Thyroid gland (tissue), 4 donors: ENCODE measurements at regions not wholly inside any gene's neighbourhood (a gene's known extent, or its start where the extent isn't known, plus 50 kb on each side); places are given as distances from the start of the nearest gene placed in this dataset.
A peak's percentile ranks its signal among the peaks of the same experiment; 100 is the strongest.

Source experiments
- DNase-seq, 2 donors: peaks; one replicate each; pipeline ENCODE4 v3.0.0-alpha.2; 2019
- H3K27ac ChIP-seq, 3 donors: fragments of 200-600 bp; sonication (generic); 1 replicate in 2 of 3; 2 replicates in 1 of 3; pipeline ENCODE4 v1.5.1; 2016 to 2019; ENCODE audit warnings: mild to moderate bottlenecking in 1 of 3, moderate library complexity in 1 of 3
- H3K27me3 ChIP-seq: fragments of 200-600 bp; sonication (generic); one replicate; pipeline ENCODE4 v1.5.1; 2019
- H3K36me3 ChIP-seq, 2 donors: fragments of 200-600 bp; sonication (generic); one replicate each; pipeline ENCODE4 v1.5.1; 2016 to 2019
- H3K4me1 ChIP-seq, 2 donors: fragments of 200-600 bp; sonication (generic); one replicate each; pipeline ENCODE4 v1.5.1; 2017 to 2019
- H3K4me3 ChIP-seq, 3 donors: fragments of 200-600 bp; sonication (generic); replicated peaks in 1 of 3; 1 replicate in 2 of 3; 2 replicates in 1 of 3; pipeline ENCODE4 v1.5.1; 2016; ENCODE audit warnings: mild to moderate bottlenecking in 1 of 3
- H3K9me3 ChIP-seq: fragments of 200-600 bp; sonication (generic); one replicate; pipeline ENCODE4 v1.5.1; 2017
- CTCF ChIP-seq, 6 experiments: fragments of 200-600 bp in 3 of 6; fragments of 450-650 bp in 3 of 6; sonication (generic) in 3 of 6; IDR thresholded peaks; one replicate each; pipeline ENCODE4 v1.5.1; 2016 to 2019; ENCODE audit warnings: antibody characterized with exemption in 6 of 6, mild to moderate bottlenecking in 2 of 6, inconsistent platforms in 1 of 6, moderate library complexity in 1 of 6
- POLR2A ChIP-seq, 2 donors: fragments of 450-650 bp; IDR thresholded peaks; one replicate each; pipeline ENCODE4 v1.6.1; 2017; ENCODE audit warnings: antibody characterized with exemption in 2 of 2, mild to moderate bottlenecking in 2 of 2, moderate library complexity in 1 of 2
- WGBS, 2 donors: methylation state at CpG; one replicate each; pipeline ENCODE4 v1.1.5; 2017; 5-methylcytosine and 5-hydroxymethylcytosine counted together
- intact Hi-C: fragments of 100-400 bp; cut with DNase I; formaldehyde crosslinking; loops from one replicate; pipeline ENCODE4 v1.15.1; 2023

- Histone ChIP-seq H3K27ac (no peak overlapping the region), H3K36me3 (no peaks in the 10 kb centered on the region), H3K4me1 (no peaks in the 10 kb centered on the region), H3K9me3 (no peaks in the 10 kb centered on the region), H3K4me3 (no peak overlapping the region), H3K27me3 (no peaks in the 10 kb centered on the region)
- 85% methylated on average over 5 of the region's 5 CpGs for WGBS, 2 donors
- DNase-seq, result no peak
- intact Hi-C loops, result no loop called here
- TF ChIP-seq POLR2A (IDR thresholded peaks at IDR 0.05), result no peak
- TF ChIP-seq CTCF (IDR thresholded peaks at IDR 0.05), result no peak
These were observed 981.5 kb downstream of the SORCS1 start for GRCh38 chr10:106183041-106183440.

DNA sequence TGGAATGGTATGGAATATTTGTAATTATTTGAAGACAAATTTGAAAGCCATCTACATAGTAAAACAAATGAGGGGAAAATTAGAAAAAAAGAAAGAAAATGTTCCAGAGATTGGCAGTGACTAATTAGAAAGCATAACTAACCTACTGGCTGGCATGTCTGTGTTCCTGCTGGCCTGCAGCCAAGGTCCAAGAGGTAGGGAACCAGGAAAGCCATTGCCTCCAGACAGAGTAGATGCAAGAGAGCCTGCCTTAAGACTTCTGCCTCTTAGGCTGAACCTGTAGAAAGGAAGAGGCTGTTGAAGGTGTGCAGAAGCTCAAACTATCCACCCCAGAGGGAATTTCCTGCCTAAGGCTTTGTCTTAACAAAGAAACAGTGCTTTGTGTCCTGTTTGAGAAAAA, 982.0 kb downstream of the SORCS1 start:
- TF ChIP-seq CTCF (IDR thresholded peaks at IDR 0.05), result no peak
- no peak for TF ChIP-seq POLR2A (IDR thresholded peaks at IDR 0.05)
- Histone ChIP-seq H3K36me3 (no peaks in the 10 kb centered on the region), H3K9me3 (no peaks in the 10 kb centered on the region), H3K27ac (no peak overlapping the region), H3K4me1 (no peaks in the 10 kb centered on the region), H3K4me3 (no peak overlapping the region), H3K27me3 (no peaks in the 10 kb centered on the region)
- intact Hi-C loops, result no loop called here
- DNase-seq, result peak; percentile 44 to 56

GRCh38 chr10:106181501-106181900, 983.0 kb downstream of the SORCS1 start:
- no peak for TF ChIP-seq CTCF (IDR thresholded peaks at IDR 0.05)
- TF ChIP-seq POLR2A (IDR thresholded peaks at IDR 0.05), result no peak
- WGBS, 2 donors, result 75 to 78% methylated on average over 3 of the region's 3 CpGs

DNA sequence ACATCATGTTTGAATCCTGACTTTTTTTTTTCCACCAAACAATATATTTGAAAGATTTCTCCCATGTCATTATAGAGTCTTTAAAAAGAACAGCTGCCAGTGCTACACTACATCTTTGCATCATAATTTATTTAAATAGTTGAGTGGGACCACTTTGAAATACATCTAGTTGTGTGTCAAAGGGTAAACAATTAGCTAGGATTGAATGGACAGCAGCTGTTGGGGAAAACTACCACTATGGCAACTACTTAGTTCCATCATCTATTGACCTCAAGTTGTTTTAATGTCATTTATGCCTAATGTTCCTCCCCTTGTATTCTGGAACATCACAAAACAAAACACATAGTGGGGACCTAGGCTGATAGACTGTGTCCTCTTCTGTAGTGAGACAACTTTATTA, 985.1 kb downstream of the SORCS1 start:
- H3K4me3 ChIP-seq, result no peak overlapping the region
- H3K27me3 ChIP-seq, result no peaks in the 10 kb centered on the region
- intact Hi-C loops, result no loop called here
- H3K4me1 ChIP-seq, result no peaks in the 10 kb centered on the region
- no peak for DNase-seq
- no peaks in the 10 kb centered on the region for H3K9me3 ChIP-seq
- H3K27ac ChIP-seq, result no peak overlapping the region
- no peaks in the 10 kb centered on the region for H3K36me3 ChIP-seq
- TF ChIP-seq CTCF (IDR thresholded peaks at IDR 0.05) (no peak), POLR2A (IDR thresholded peaks at IDR 0.05) (no peak)

More at GRCh38 chr10:106181501-106181900, 983.0 kb downstream of the SORCS1 start:
- intact Hi-C loops, result no loop called here
- Histone ChIP-seq H3K27me3 (no peaks in the 10 kb centered on the region), H3K9me3 (no peaks in the 10 kb centered on the region), H3K36me3 (no peaks in the 10 kb centered on the region), H3K4me1 (no peaks in the 10 kb centered on the region), H3K4me3 (no peak overlapping the region), H3K27ac (no peak overlapping the region)
- DNase-seq, result no peak

GRCh38 chr10:106175760-106176377, 988.6 kb downstream of the SORCS1 start:
- no peak overlapping the region for H3K4me3 ChIP-seq
- DNase-seq, result no peak
- intact Hi-C loops, result no loop called here
- H3K4me1 ChIP-seq, result no peaks in the 10 kb centered on the region
- peak in 3 of 6 experiments; percentile 46 to 55 (median 52) for TF ChIP-seq CTCF (IDR thresholded peaks at IDR 0.05)
- TF ChIP-seq POLR2A (IDR thresholded peaks at IDR 0.05), result no peak
- no peak overlapping the region for H3K27ac ChIP-seq
- 53 to 55% methylated on average over 5 of the region's 5 CpGs for whole genome bisulfite sequencing, 2 donors
- H3K9me3 ChIP-seq, result no peaks in the 10 kb centered on the region
- no peaks in the 10 kb centered on the region for H3K27me3 ChIP-seq
- no peaks in the 10 kb centered on the region for H3K36me3 ChIP-seq
